Keratinocyte (primary cell): ENCODE measurements at regions not wholly inside any gene's neighbourhood (a gene's known extent, or its start where the extent isn't known, plus 50 kb on each side); places are given as distances from the start of the nearest gene placed in this dataset.

Experiments
- DNase-seq: peaks from one replicate; pipeline ENCODE4 v3.0.0-alpha.2; 2011; ENCODE audit warnings: low read depth, missing footprints, low spot score
- FAIRE-seq: peaks from 2 replicates; lab custom pipeline; 2011; peaks lifted over from hg19 to GRCh38; lab: Jason Lieb, UNC
- H2AFZ ChIP-seq: 2 replicates; pipeline ENCODE4 v1.6.0; 2012; ENCODE audit warnings: low read length, control low read depth, inconsistent platforms; ENCODE audit not compliant: control insufficient read depth
- H3K27ac ChIP-seq: 2 replicates; pipeline ENCODE4 v1.5.1; 2011; ENCODE audit warnings: low read length; ENCODE audit not compliant: control insufficient read depth, insufficient read depth
- H3K27me3 ChIP-seq: 3 replicates; pipeline ENCODE4 v1.6.0; 2011; ENCODE audit warnings: low read length; ENCODE audit not compliant: control insufficient read depth, insufficient read depth; ENCODE audit errors: extremely low read depth
- H3K36me3 ChIP-seq, 2 experiments: 2 replicates in 1 of 2; 3 replicates in 1 of 2; pipeline ENCODE4 v1.5.1; 2011; ENCODE audit warnings: low read length in 2 of 2, mild to moderate bottlenecking in 1 of 2; ENCODE audit not compliant: control insufficient read depth in 2 of 2, insufficient read depth in 2 of 2; ENCODE audit errors: extremely low read depth in 1 of 2
- H3K4me1 ChIP-seq: 3 replicates; pipeline ENCODE4 v1.5.1; 2011; ENCODE audit warnings: low read length; ENCODE audit not compliant: control insufficient read depth, insufficient read depth; ENCODE audit errors: extremely low read depth
- H3K4me2 ChIP-seq: 3 replicates; pipeline ENCODE4 v1.6.0; 2011; ENCODE audit warnings: low read depth, low read length; ENCODE audit not compliant: control insufficient read depth, insufficient read depth; ENCODE audit errors: extremely low read depth
- H3K4me3 ChIP-seq, 3 experiments: fragments of 200-600 bp in 1 of 3; sonication (generic) in 1 of 3; 2 replicates in 2 of 3; 3 replicates in 1 of 3; pipeline ENCODE4 v1.5.1; 2011 to 2016; ENCODE audit warnings: low read length in 3 of 3, mild to moderate bottlenecking in 3 of 3, control low read depth in 2 of 3, inconsistent platforms in 1 of 3, low read depth in 1 of 3, mixed read lengths in 1 of 3, mixed run types in 1 of 3, moderate library complexity in 1 of 3; ENCODE audit not compliant: control insufficient read depth in 2 of 3, insufficient read depth in 2 of 3; ENCODE audit errors: extremely low read depth in 1 of 3
- H3K79me2 ChIP-seq: 2 replicates; pipeline ENCODE4 v1.6.0; 2012; ENCODE audit warnings: low read length; ENCODE audit not compliant: control insufficient read depth, insufficient read depth
- H3K9ac ChIP-seq: 3 replicates; pipeline ENCODE4 v1.6.0; 2011; ENCODE audit warnings: low read length; ENCODE audit not compliant: control insufficient read depth, insufficient read depth; ENCODE audit errors: extremely low read depth
- H3K9me1 ChIP-seq: 3 replicates; pipeline ENCODE4 v1.6.0; 2011; ENCODE audit warnings: low read length; ENCODE audit not compliant: control insufficient read depth, insufficient read depth; ENCODE audit errors: extremely low read depth
- H3K9me3 ChIP-seq: 2 replicates; pipeline ENCODE4 v1.5.1; 2012; ENCODE audit warnings: low read depth, low read length; ENCODE audit not compliant: control insufficient read depth
- H4K20me1 ChIP-seq: 3 replicates; pipeline ENCODE4 v1.6.0; 2011; ENCODE audit warnings: low read length; ENCODE audit not compliant: control insufficient read depth, insufficient read depth; ENCODE audit errors: extremely low read depth
- EZH2 ChIP-seq: IDR thresholded peaks from one replicate; pipeline ENCODE4 v1.6.1; 2012; ENCODE audit warnings: inconsistent platforms, mild to moderate bottlenecking, low read length, moderate library complexity
- dilution Hi-C: fragments of 300-500 bp; cut with MboI; formaldehyde crosslinking; loops from one replicate; pipeline ENCODE4 v1.7.0; 2020; ENCODE audit warnings: low sequenced_read_pairs; ENCODE audit not compliant: extremely low pct_ligation_motif_present
- TF ChIP-seq, protein P1 (sequence below), 3 experiments: IDR thresholded peaks in 1 of 3; conservative IDR thresholded peaks in 1 of 3; optimal IDR thresholded peaks in 1 of 3; 2 replicates in 2 of 3; 3 replicates in 1 of 3; pipeline versions ENCODE3 to v1.5.1; 2011; ENCODE audit warnings: low read length in 3 of 3, mild to moderate bottlenecking in 3 of 3, moderate library complexity in 2 of 3, control low read depth in 1 of 3, inconsistent platforms in 1 of 3; ENCODE audit not compliant: insufficient read depth in 2 of 3; ENCODE audit errors: extremely low read depth in 1 of 3

DNA sequence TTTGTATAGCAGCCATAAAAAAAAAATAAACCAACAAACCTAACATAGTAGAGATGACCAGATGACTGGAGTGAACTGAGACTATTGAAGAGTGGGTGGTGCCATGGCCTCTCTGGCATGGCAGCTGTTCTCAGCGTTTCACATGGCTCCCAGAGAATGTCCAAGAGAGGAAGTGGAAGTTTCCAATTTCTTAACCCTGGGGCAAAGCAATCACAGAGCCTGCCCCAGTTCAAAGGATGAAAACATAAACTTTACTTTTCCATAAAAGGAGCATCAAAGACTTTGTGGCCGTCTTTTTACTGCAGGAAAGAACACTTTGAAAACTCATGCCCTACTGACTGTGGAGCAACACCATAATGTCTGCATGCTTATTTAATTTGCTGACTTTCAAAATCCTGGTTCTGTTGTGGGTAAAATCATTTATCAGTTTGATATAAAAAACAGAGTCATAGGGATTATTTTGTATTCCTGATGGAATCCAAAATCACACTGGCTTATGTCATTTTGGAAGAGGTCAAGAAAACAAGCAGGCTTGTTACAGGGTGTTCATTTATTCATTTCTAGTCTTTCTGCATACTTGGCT lies 165.4 kb downstream of the SLC35B3 start:
- H3K4me3 ChIP-seq: no peak overlapping the region
- no peak overlapping the region for H2AFZ ChIP-seq
- FAIRE-seq: no peak

DNA sequence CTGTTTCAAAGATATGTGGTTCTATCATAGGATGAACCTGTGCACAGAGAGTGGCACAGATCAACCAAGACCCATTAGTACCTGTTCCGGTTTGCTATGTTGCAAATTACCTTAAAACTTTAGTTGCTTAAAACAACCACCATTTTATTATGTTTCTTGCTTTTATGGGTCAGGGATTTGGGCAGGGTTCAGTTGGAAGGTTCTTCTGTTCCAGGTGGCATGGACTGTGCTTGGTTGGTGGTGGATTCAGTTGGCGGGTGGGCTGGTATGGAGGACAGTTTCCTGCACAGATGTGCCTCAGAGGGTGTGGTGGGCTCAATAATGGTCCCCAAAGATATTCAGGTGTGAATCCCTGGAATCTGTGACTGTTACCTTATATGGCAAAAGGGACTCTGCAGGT lies 166.3 kb downstream of the SLC35B3 start:
- Histone ChIP-seq H3K4me3 (no peak overlapping the region), H3K4me1 (no peaks in the 10 kb centered on the region), H3K9ac (no peak overlapping the region), H3K9me3 (no peaks in the 10 kb centered on the region), H3K4me2 (no peak overlapping the region), H3K36me3 (no peaks in the 10 kb centered on the region), H3K9me1 (no peaks in the 10 kb centered on the region), H3K27ac (no peak overlapping the region), H3K79me2 (no peaks in the 10 kb centered on the region), H2AFZ (no peak overlapping the region), H4K20me1 (no peaks in the 10 kb centered on the region), H3K27me3 (no peaks in the 10 kb centered on the region)
- FAIRE-seq: no peak
- no peak for DNase-seq
- dilution Hi-C loops: no loop called here
- TF ChIP-seq, protein P1, sequence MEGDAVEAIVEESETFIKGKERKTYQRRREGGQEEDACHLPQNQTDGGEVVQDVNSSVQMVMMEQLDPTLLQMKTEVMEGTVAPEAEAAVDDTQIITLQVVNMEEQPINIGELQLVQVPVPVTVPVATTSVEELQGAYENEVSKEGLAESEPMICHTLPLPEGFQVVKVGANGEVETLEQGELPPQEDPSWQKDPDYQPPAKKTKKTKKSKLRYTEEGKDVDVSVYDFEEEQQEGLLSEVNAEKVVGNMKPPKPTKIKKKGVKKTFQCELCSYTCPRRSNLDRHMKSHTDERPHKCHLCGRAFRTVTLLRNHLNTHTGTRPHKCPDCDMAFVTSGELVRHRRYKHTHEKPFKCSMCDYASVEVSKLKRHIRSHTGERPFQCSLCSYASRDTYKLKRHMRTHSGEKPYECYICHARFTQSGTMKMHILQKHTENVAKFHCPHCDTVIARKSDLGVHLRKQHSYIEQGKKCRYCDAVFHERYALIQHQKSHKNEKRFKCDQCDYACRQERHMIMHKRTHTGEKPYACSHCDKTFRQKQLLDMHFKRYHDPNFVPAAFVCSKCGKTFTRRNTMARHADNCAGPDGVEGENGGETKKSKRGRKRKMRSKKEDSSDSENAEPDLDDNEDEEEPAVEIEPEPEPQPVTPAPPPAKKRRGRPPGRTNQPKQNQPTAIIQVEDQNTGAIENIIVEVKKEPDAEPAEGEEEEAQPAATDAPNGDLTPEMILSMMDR (optimal IDR thresholded peaks at IDR 0.05 in 1 of 3, IDR thresholded peaks at IDR 0.05 in 1 of 3, conservative IDR thresholded peaks at IDR 0.05 in 1 of 3; ENCODE audit: extremely low read depth in 1 of 3, insufficient read depth in 2 of 3, low read length in 3 of 3): no peak
- no peak for TF ChIP-seq EZH2

More for the DNA sequence above, 165.4 kb downstream of the SLC35B3 start:
- dilution Hi-C loops: no loop called here
- H3K9me1 ChIP-seq: no peaks in the 10 kb centered on the region
- no peaks in the 10 kb centered on the region for H3K4me1 ChIP-seq
- H4K20me1 ChIP-seq: no peaks in the 10 kb centered on the region
- no peaks in the 10 kb centered on the region for H3K27me3 ChIP-seq
- H3K79me2 ChIP-seq: no peaks in the 10 kb centered on the region
- H3K9me3 ChIP-seq: no peaks in the 10 kb centered on the region
- no peak overlapping the region for H3K4me2 ChIP-seq
- H3K36me3 ChIP-seq: no peaks in the 10 kb centered on the region
- no peak overlapping the region for H3K27ac ChIP-seq
- TF ChIP-seq, protein P1 (optimal IDR thresholded peaks at IDR 0.05 in 1 of 3, IDR thresholded peaks at IDR 0.05 in 1 of 3, conservative IDR thresholded peaks at IDR 0.05 in 1 of 3; ENCODE audit: extremely low read depth in 1 of 3, insufficient read depth in 2 of 3, low read length in 3 of 3): no peak
- no peak for TF ChIP-seq EZH2
- H3K9ac ChIP-seq: no peak overlapping the region
- no peak for DNase-seq
